HCT116 (cell line): ENCODE measurements at regions not wholly inside any gene's neighbourhood (a gene's known extent, or its start where the extent isn't known, plus 50 kb on each side); places are given as distances from the start of the nearest gene placed in this dataset.

Experiments
- ATAC-seq: fragments of 200-7000 bp; cut with Tn5 transposase; 2 replicates; pipeline ENCODE4 v1.9.1; 2020; ENCODE audit warnings: mild to moderate bottlenecking, moderate library complexity
- BruUV-seq: library from RNA; stranded (reverse); fragments of 400-500 nt; replicated peaks from 2 replicates; lab custom pipeline; 2021; lab: Mats Ljungman, UMichigan
- CTCF ChIA-PET: fragments of 300-600 bp; sonication (Branson Sonifier 250); formaldehyde crosslinking; loops from one replicate; lab custom pipeline; 2021; ENCODE audit warnings: antibody characterized with exemption; lab: Charles Lee
- POLR2A ChIA-PET: fragments of 300-600, 350-600 bp; sonication (Branson Sonifier 250); formaldehyde crosslinking; loops from one replicate; lab custom pipeline; 2021; ENCODE audit warnings: antibody characterized with exemption; lab: Charles Lee
- RAD21 ChIA-PET, 2 experiments: fragments of 300-600 bp; sonication (Branson Sonifier 250); formaldehyde crosslinking; loops; one replicate each; lab custom pipeline; 2023; ENCODE audit warnings: low total read pairs in 2 of 2; ENCODE audit not compliant: uncharacterized antibody in 2 of 2, unreplicated experiment in 2 of 2, low non-redundant PET in 1 of 2; lab: Charles Lee
- DNase-seq: peaks from one replicate; pipeline ENCODE4 v3.0.0-alpha.2; 2010; ENCODE audit warnings: low read depth, low spot score
- H2AFZ ChIP-seq: fragments of 200-600 bp; shearing (Covaris generic), sonication (generic); 2 replicates; pipeline ENCODE4 v1.6.1; 2017; ENCODE audit warnings: low read depth, mixed run types, mixed read lengths, antibody characterized with exemption, low read length; ENCODE audit not compliant: poor library complexity, severe bottlenecking
- H3K27ac ChIP-seq: 2 replicates; pipeline ENCODE4 v1.5.1; 2012; ENCODE audit warnings: low read depth, low read length
- H3K27me3 ChIP-seq: fragments of 200-600 bp; sonication (generic); 2 replicates; pipeline ENCODE4 v1.6.1; 2016; ENCODE audit warnings: mixed run types, low read length, mixed read lengths; ENCODE audit not compliant: insufficient read depth
- H3K36me3 ChIP-seq, 2 experiments: fragments of 200-500 bp in 1 of 2; fragments of 200-600 bp in 1 of 2; sonication (Bioruptor generic) in 1 of 2; sonication (generic) in 1 of 2; 2 replicates each; pipeline versions ENCODE4 v1.5.1 to v1.6.1; 2014 to 2016; ENCODE audit warnings: low read length in 2 of 2, inconsistent platforms in 1 of 2, mixed read lengths in 1 of 2, mixed run types in 1 of 2; ENCODE audit not compliant: insufficient read depth in 2 of 2, control insufficient read depth in 1 of 2
- H3K4me1 ChIP-seq, 2 experiments: fragments of 200-600 bp in 1 of 2; sonication (generic) in 1 of 2; 2 replicates each; pipeline versions ENCODE4 v1.5.1 to v1.6.1; 2012 to 2017; ENCODE audit warnings: low read length in 2 of 2, inconsistent platforms in 1 of 2, mild to moderate bottlenecking in 1 of 2, mixed read lengths in 1 of 2, mixed run types in 1 of 2, moderate library complexity in 1 of 2; ENCODE audit not compliant: insufficient read depth in 2 of 2, control insufficient read depth in 1 of 2
- H3K4me2 ChIP-seq: fragments of 200-600 bp; sonication (generic); 2 replicates; pipeline ENCODE4 v1.6.1; 2017; ENCODE audit warnings: mixed run types, low read length, mixed read lengths
- H3K4me3 ChIP-seq, 2 experiments: fragments of 200-600 bp in 1 of 2; sonication (generic) in 1 of 2; replicated peaks in 1 of 2; 2 replicates each; pipeline ENCODE4 v1.5.1; 2011 to 2016; ENCODE audit warnings: low read length in 2 of 2, control low read depth in 1 of 2, low read depth in 1 of 2, mild to moderate bottlenecking in 1 of 2, mixed read lengths in 1 of 2, mixed run types in 1 of 2
- H3K79me2 ChIP-seq: fragments of 200-600 bp; sonication (generic); 2 replicates; pipeline ENCODE4 v1.6.1; 2017; ENCODE audit warnings: mild to moderate bottlenecking, mixed run types, low read length, moderate library complexity, mixed read lengths; ENCODE audit not compliant: insufficient read depth
- H3K9ac ChIP-seq: fragments of 200-600 bp; sonication (generic); 2 replicates; pipeline ENCODE4 v1.6.1; 2016; ENCODE audit warnings: low read length, mixed read lengths
- H3K9me2 ChIP-seq: fragments of 200-600 bp; sonication (generic), shearing (Covaris generic); 2 replicates; pipeline ENCODE4 v1.6.1; 2017; ENCODE audit warnings: mixed run types, mild to moderate bottlenecking, moderate library complexity; ENCODE audit not compliant: insufficient read depth
- H3K9me3 ChIP-seq, 2 experiments: fragments of 200-500 bp in 1 of 2; fragments of 200-600 bp in 1 of 2; sonication (Bioruptor generic) in 1 of 2; sonication (generic) in 1 of 2; 2 replicates each; pipeline ENCODE4 v1.6.1; 2014 to 2017; ENCODE audit warnings: low read length in 2 of 2, mixed read lengths in 2 of 2, inconsistent platforms in 1 of 2, low read depth in 1 of 2, mild to moderate bottlenecking in 1 of 2, mixed run types in 1 of 2, moderate library complexity in 1 of 2; ENCODE audit not compliant: control insufficient read depth in 1 of 2, insufficient read depth in 1 of 2
- H4K20me1 ChIP-seq: fragments of 200-600 bp; sonication (generic), shearing (Covaris generic); 2 replicates; pipeline ENCODE4 v1.6.1; 2017; ENCODE audit warnings: mixed run types, mild to moderate bottlenecking, moderate library complexity; ENCODE audit not compliant: insufficient read depth
- MAX ChIP-seq: IDR thresholded peaks from 2 replicates; pipeline ENCODE4 v1.6.1; 2012
- POLR2AphosphoS5 ChIP-seq: IDR thresholded peaks from 2 replicates; pipeline ENCODE4 v1.6.1; 2011; ENCODE audit warnings: mild to moderate bottlenecking, low read depth, low read length, moderate library complexity
- RAD21 ChIP-seq: IDR thresholded peaks from 2 replicates; pipeline ENCODE4 v1.6.1; 2012; ENCODE audit warnings: low read depth, mild to moderate bottlenecking
- REST ChIP-seq: IDR thresholded peaks from 2 replicates; pipeline ENCODE4 v1.6.1; 2012; ENCODE audit warnings: low read depth
- SRF ChIP-seq: IDR thresholded peaks from 2 replicates; pipeline ENCODE4 v1.6.1; 2012; ENCODE audit warnings: low read depth
- YY1 ChIP-seq: IDR thresholded peaks from 2 replicates; pipeline ENCODE4 v1.6.1; 2011; ENCODE audit warnings: low read length, low read depth, moderate library complexity, mild to moderate bottlenecking; ENCODE audit not compliant: insufficient replicate concordance; ENCODE audit errors: extremely low read depth
- ZBTB33 ChIP-seq: IDR thresholded peaks from 2 replicates; pipeline ENCODE4 v1.6.1; 2011; ENCODE audit warnings: mild to moderate bottlenecking, low read length, moderate library complexity; ENCODE audit not compliant: insufficient replicate concordance; ENCODE audit errors: extremely low read depth
- intact Hi-C: fragments of 100-400 bp; cut with micrococcal nuclease; formaldehyde crosslinking; loops from 2 replicates; pipeline ENCODE4 v1.10.0; 2022

GRCh38 chr3:194200422-194201081, 64.6 kb downstream of the HES1 start (continued):
- TF ChIP-seq REST, result no peak

- no peaks in the 10 kb centered on the region for H3K9me2 ChIP-seq
- H3K27me3 ChIP-seq, result no peaks in the 10 kb centered on the region
- POLR2A ChIA-PET, result no interaction called here
- no TSS peak for BruUV-seq
- H2AFZ ChIP-seq, result no peak overlapping the region
- peaks cover 10 to 25% of the 10 kb centered on the region in 2 experiments; a peak in 3 of 4 replicates for H3K4me1 ChIP-seq
- H3K4me2 ChIP-seq, result no peak overlapping the region
- no peaks in the 10 kb centered on the region for H3K9me3 ChIP-seq
- intact Hi-C loops, result no loop called here
- no peak overlapping the region for H3K4me3 ChIP-seq
- CTCF ChIA-PET, result no interaction called here
- H3K27ac ChIP-seq, result no peak overlapping the region
- H3K79me2 ChIP-seq, result no peaks in the 10 kb centered on the region
- no peak overlapping the region for H3K9ac ChIP-seq
- TF ChIP-seq SRF (no peak), ZBTB33 (no peak), RAD21 (no peak), YY1 (no peak), MAX (no peak), POLR2AphosphoS5 (no peak)
- no peaks in the 10 kb centered on the region for H3K36me3 ChIP-seq
- H4K20me1 ChIP-seq, result no peaks in the 10 kb centered on the region
- RAD21 ChIA-PET, result interaction anchor here in 1 of 2 experiments (0.6 kb wide), 1 partner anchor 1142 kb away, joined by 5 read pairs; no protein-coding TSS in a partner anchor
- DNase-seq (no peak), ATAC-seq (no peak)
Measured at GRCh38 chr3:194201953-194202666, 66.2 kb downstream of the HES1 start.
